B cell (primary cell): ENCODE measurements at regions not wholly inside any gene's neighbourhood (a gene's known extent, or its start where the extent isn't known, plus 50 kb on each side); places are given as distances from the start of the nearest gene placed in this dataset.

Experiments
- EZH2 ChIP-seq: IDR thresholded peaks from 2 replicates; pipeline ENCODE4 v1.6.1; 2012; ENCODE audit warnings: borderline replicate concordance, low read depth, mild to moderate bottlenecking, moderate library complexity, low read length; ENCODE audit not compliant: insufficient read depth, poor library complexity, severe bottlenecking
- TF ChIP-seq, protein P1 (sequence below): fragments of 200-600 bp; IDR thresholded peaks from one replicate; pipeline ENCODE4 v1.8.0; 2022; ENCODE audit warnings: antibody characterized with exemption, mild to moderate bottlenecking

DNA sequence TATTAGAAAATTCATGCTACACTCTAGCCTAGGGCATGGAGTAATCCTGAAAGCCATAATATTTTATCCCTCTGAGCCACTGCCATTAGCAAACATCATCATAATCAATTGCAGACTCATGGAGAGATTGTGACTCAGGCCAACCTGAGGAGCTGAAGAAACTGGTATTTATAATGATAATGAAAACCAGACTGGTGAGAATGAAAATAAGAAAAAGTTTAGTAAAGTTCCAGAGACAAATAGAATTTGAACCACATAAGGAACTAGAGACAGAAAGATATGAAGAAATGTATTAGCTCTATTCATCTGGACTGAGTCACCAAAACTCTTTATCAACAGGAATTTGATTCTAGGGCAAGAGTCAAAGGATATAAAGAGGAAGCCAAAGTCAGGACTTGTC, 158.7 kb downstream of the DRD1 start:
- TF ChIP-seq EZH2 = no peak
- TF ChIP-seq, protein P1, sequence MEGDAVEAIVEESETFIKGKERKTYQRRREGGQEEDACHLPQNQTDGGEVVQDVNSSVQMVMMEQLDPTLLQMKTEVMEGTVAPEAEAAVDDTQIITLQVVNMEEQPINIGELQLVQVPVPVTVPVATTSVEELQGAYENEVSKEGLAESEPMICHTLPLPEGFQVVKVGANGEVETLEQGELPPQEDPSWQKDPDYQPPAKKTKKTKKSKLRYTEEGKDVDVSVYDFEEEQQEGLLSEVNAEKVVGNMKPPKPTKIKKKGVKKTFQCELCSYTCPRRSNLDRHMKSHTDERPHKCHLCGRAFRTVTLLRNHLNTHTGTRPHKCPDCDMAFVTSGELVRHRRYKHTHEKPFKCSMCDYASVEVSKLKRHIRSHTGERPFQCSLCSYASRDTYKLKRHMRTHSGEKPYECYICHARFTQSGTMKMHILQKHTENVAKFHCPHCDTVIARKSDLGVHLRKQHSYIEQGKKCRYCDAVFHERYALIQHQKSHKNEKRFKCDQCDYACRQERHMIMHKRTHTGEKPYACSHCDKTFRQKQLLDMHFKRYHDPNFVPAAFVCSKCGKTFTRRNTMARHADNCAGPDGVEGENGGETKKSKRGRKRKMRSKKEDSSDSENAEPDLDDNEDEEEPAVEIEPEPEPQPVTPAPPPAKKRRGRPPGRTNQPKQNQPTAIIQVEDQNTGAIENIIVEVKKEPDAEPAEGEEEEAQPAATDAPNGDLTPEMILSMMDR = no peak
